OCI-LY1 (cell line): ENCODE measurements at regions not wholly inside any gene's neighbourhood (a gene's known extent, or its start where the extent isn't known, plus 50 kb on each side); places are given as distances from the start of the nearest gene placed in this dataset.

Experiments
- H2AFZ ChIP-seq: fragments of 200-600 bp; sonication (generic), shearing (Covaris generic); 2 replicates; pipeline ENCODE4 v1.6.0; 2014; ENCODE audit warnings: antibody characterized with exemption, mild to moderate bottlenecking, low read length
- H3F3A ChIP-seq: fragments of 200-600 bp; sonication (generic), shearing (Covaris generic); 2 replicates; pipeline ENCODE4 v1.6.0; 2014; ENCODE audit warnings: mild to moderate bottlenecking, antibody characterized with exemption, low read length, moderate library complexity; ENCODE audit not compliant: insufficient read depth
- H3K27ac ChIP-seq: fragments of 200-600 bp; sonication (generic); 2 replicates; pipeline ENCODE4 v1.5.1; 2014; ENCODE audit warnings: low read length, mixed run types, mild to moderate bottlenecking, low read depth; ENCODE audit not compliant: poor library complexity, severe bottlenecking
- H3K27me3 ChIP-seq: fragments of 200-600 bp; sonication (generic); 2 replicates; pipeline ENCODE4 v1.6.0; 2014; ENCODE audit warnings: antibody characterized with exemption, mild to moderate bottlenecking, low read length, moderate library complexity; ENCODE audit not compliant: insufficient read depth
- H3K36me3 ChIP-seq: fragments of 200-600 bp; sonication (generic); 2 replicates; pipeline ENCODE4 v1.6.1; 2014; ENCODE audit warnings: mild to moderate bottlenecking, antibody characterized with exemption, low read length, moderate library complexity, mixed read lengths; ENCODE audit not compliant: insufficient read depth
- H3K4me1 ChIP-seq: fragments of 200-600 bp; sonication (generic); 2 replicates; pipeline ENCODE4 v1.5.1; 2014; ENCODE audit warnings: mild to moderate bottlenecking, low read length, moderate library complexity; ENCODE audit not compliant: insufficient read depth, severe bottlenecking
- H3K4me2 ChIP-seq: fragments of 200-600 bp; sonication (generic), shearing (Covaris generic); 2 replicates; pipeline ENCODE4 v1.6.1; 2014; ENCODE audit warnings: low read length
- H3K4me3 ChIP-seq: fragments of 200-600 bp; sonication (generic); 2 replicates; pipeline ENCODE4 v1.5.1; 2014; ENCODE audit warnings: low read length, low read depth, mild to moderate bottlenecking, mixed read lengths; ENCODE audit not compliant: poor library complexity, severe bottlenecking
- H3K79me2 ChIP-seq: fragments of 200-600 bp; shearing (Covaris generic); 2 replicates; pipeline ENCODE4 v1.6.1; 2016; ENCODE audit warnings: mixed run types, low read length, mixed read lengths; ENCODE audit not compliant: insufficient read depth
- H3K9ac ChIP-seq: fragments of 200-600 bp; sonication (generic), shearing (Covaris generic); 2 replicates; pipeline ENCODE4 v1.6.1; 2014; ENCODE audit warnings: mild to moderate bottlenecking, low read length, mixed read lengths
- H3K9me2 ChIP-seq: fragments of 200-600 bp; sonication (generic), shearing (Covaris generic); 2 replicates; pipeline ENCODE4 v1.6.1; 2014; ENCODE audit warnings: low read depth, mild to moderate bottlenecking, low read length, mixed read lengths
- H3K9me3 ChIP-seq: fragments of 200-600 bp; shearing (Covaris generic); 2 replicates; pipeline ENCODE4 v1.6.1; 2014; ENCODE audit warnings: low read length, mixed read lengths
- H4K20me1 ChIP-seq: fragments of 200-600 bp; sonication (generic), shearing (Covaris generic); 2 replicates; pipeline ENCODE4 v1.6.0; 2016; ENCODE audit warnings: mild to moderate bottlenecking, low read length; ENCODE audit not compliant: insufficient read depth
- EZH2 ChIP-seq: fragments of 200-600 bp; sonication (generic), shearing (Covaris generic); IDR thresholded peaks from 2 replicates; pipeline ENCODE4 v1.8.0; 2017; ENCODE audit warnings: borderline replicate concordance, mixed run types, mild to moderate bottlenecking, antibody characterized with exemption, low read length, moderate library complexity, mixed read lengths
- TF ChIP-seq, protein P1 (sequence below): fragments of 200-600 bp; sonication (generic), shearing (Covaris generic); IDR thresholded peaks from 2 replicates; pipeline ENCODE4 v1.5.1; 2017; ENCODE audit warnings: mild to moderate bottlenecking, antibody characterized with exemption, low read length, moderate library complexity, mixed read lengths

DNA sequence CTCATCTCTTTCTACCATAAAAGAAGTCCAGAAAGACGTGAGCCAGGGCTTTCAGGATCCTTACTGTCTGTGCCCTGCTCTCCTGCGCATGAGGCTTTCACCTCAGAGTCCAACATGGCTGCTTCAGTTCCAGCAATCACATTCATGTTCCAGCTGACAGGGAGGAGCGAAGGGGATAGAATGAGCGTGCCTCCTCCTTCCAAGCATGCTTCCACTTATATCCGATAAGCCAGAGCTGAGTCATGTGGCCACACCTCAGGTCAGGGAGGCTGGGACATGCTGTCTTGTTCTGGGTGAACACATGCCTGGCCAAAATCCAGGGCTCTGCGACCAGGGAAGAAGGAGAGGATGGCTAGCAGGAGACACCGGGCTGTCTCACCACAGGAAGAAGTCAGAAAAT, 248.2 kb downstream of the SKAP2 start:
- Histone ChIP-seq H3K9ac (no peak overlapping the region), H3K4me2 (no peak overlapping the region), H3K9me3 (no peaks in the 10 kb centered on the region), H3K36me3 (no peaks in the 10 kb centered on the region), H3K27ac (no peak overlapping the region), H3F3A (no peaks in the 10 kb centered on the region), H3K4me1 (no peaks in the 10 kb centered on the region), H4K20me1 (no peaks in the 10 kb centered on the region), H3K4me3 (no peak overlapping the region), H3K79me2 (no peaks in the 10 kb centered on the region), H2AFZ (no peak overlapping the region), H3K9me2 (no peaks in the 10 kb centered on the region), H3K27me3 (no peaks in the 10 kb centered on the region)
- no peak for TF ChIP-seq EZH2
- TF ChIP-seq, protein P1, sequence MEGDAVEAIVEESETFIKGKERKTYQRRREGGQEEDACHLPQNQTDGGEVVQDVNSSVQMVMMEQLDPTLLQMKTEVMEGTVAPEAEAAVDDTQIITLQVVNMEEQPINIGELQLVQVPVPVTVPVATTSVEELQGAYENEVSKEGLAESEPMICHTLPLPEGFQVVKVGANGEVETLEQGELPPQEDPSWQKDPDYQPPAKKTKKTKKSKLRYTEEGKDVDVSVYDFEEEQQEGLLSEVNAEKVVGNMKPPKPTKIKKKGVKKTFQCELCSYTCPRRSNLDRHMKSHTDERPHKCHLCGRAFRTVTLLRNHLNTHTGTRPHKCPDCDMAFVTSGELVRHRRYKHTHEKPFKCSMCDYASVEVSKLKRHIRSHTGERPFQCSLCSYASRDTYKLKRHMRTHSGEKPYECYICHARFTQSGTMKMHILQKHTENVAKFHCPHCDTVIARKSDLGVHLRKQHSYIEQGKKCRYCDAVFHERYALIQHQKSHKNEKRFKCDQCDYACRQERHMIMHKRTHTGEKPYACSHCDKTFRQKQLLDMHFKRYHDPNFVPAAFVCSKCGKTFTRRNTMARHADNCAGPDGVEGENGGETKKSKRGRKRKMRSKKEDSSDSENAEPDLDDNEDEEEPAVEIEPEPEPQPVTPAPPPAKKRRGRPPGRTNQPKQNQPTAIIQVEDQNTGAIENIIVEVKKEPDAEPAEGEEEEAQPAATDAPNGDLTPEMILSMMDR = no peak

DNA sequence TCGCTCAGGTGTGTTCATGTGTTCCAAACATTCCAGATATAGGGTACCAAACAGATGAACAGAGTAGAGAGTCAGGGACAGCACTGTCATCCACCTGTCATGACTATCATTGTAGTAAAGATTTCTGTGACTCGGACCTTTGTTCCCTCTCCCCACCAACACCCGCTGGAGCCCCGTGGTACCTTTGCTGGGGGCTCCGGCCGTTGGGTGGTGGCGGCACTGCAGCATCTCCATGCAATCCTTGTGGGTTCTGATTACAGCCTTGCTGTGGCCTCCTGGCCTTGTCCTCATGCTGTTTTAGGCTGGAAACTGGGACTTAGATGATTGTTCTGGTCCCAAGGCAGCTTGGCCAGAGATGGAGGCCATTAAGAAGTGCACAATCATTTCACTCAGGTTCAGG, 247.3 kb downstream of the SKAP2 start:
- H3K4me2 ChIP-seq = no peak overlapping the region
- no peaks in the 10 kb centered on the region for H4K20me1 ChIP-seq
- H3K9ac ChIP-seq = no peak overlapping the region
- no peak overlapping the region for H3K27ac ChIP-seq
- no peak overlapping the region for H2AFZ ChIP-seq
- no peaks in the 10 kb centered on the region for H3K27me3 ChIP-seq
- H3K4me3 ChIP-seq = no peak overlapping the region
- H3K4me1 ChIP-seq = no peaks in the 10 kb centered on the region
- no peaks in the 10 kb centered on the region for H3K79me2 ChIP-seq
- H3K9me3 ChIP-seq = no peaks in the 10 kb centered on the region
- H3K9me2 ChIP-seq = no peaks in the 10 kb centered on the region
- H3K36me3 ChIP-seq = no peaks in the 10 kb centered on the region
- TF ChIP-seq, protein P1 = no peak
- no peak for TF ChIP-seq EZH2
- H3F3A ChIP-seq = no peaks in the 10 kb centered on the region
